Common myeloid progenitor, CD34-positive (primary cell): ENCODE measurements at regions not wholly inside any gene's neighbourhood (a gene's known extent, or its start where the extent isn't known, plus 50 kb on each side); places are given as distances from the start of the nearest gene placed in this dataset.
"Not testable (repeated sequence)": the region's sequence is repeated elsewhere in the genome, so short reads cannot be mapped to it uniquely, and the experiment has no call there.

Source experiments
- CTCF ChIA-PET: fragments of 350-600 bp; sonication (Branson Sonifier 250); formaldehyde crosslinking; loops from one replicate; lab custom pipeline; 2021; ENCODE audit warnings: antibody characterized with exemption; lab: Charles Lee
- POLR2A ChIA-PET: fragments of 350-600 bp; sonication (Branson Sonifier 250); formaldehyde crosslinking; loops from one replicate; lab custom pipeline; 2021; ENCODE audit warnings: antibody characterized with exemption; lab: Charles Lee
- DNase-seq, 3 donors: peaks; one replicate each; pipeline versions ENCODE4 v3.0.0 to v3.0.0-alpha.2; 2013
- H3K27ac ChIP-seq, 2 experiments: 1 replicate in 1 of 2; 2 replicates in 1 of 2; pipeline ENCODE4 v1.7.0; 2013; ENCODE audit warnings: inconsistent platforms in 2 of 2, low read length in 2 of 2, mild to moderate bottlenecking in 2 of 2, low read depth in 1 of 2, moderate library complexity in 1 of 2; ENCODE audit not compliant: severe bottlenecking in 2 of 2, insufficient read depth in 1 of 2, poor library complexity in 1 of 2
- H3K27me3 ChIP-seq, 5 experiments: replicated peaks in 2 of 5; 1 replicate in 3 of 5; 2 replicates in 2 of 5; pipeline versions ENCODE4 v1.6.1 to v1.7.0; 2013; ENCODE audit warnings: low read length in 4 of 5, mild to moderate bottlenecking in 2 of 5, moderate library complexity in 2 of 5, inconsistent platforms in 1 of 5; ENCODE audit not compliant: insufficient read depth in 5 of 5, control insufficient read depth in 4 of 5
- H3K36me3 ChIP-seq, 4 experiments: 1 replicate in 2 of 4; 2 replicates in 2 of 4; pipeline versions ENCODE4 v1.6.1 to v1.7.0; 2013; ENCODE audit warnings: low read length in 3 of 4, control low read depth in 1 of 4, mild to moderate bottlenecking in 1 of 4; ENCODE audit not compliant: control insufficient read depth in 4 of 4, insufficient read depth in 4 of 4
- H3K4me1 ChIP-seq, 4 experiments: 1 replicate in 3 of 4; 2 replicates in 1 of 4; pipeline versions ENCODE4 v1.6.1 to v1.7.1; 2013; ENCODE audit warnings: low read length in 3 of 4, mild to moderate bottlenecking in 3 of 4, control low read depth in 1 of 4, inconsistent platforms in 1 of 4, moderate library complexity in 1 of 4; ENCODE audit not compliant: control insufficient read depth in 4 of 4, insufficient read depth in 4 of 4; ENCODE audit errors: control extremely low read depth in 1 of 4
- H3K4me3 ChIP-seq, 7 experiments: 1 replicate in 4 of 7; 2 replicates in 3 of 7; pipeline versions ENCODE4 v1.5.1 to v1.7.0; 2013; ENCODE audit warnings: mild to moderate bottlenecking in 7 of 7, low read length in 6 of 7, moderate library complexity in 6 of 7, inconsistent platforms in 2 of 7, low read depth in 2 of 7, control low read depth in 1 of 7; ENCODE audit not compliant: insufficient read depth in 4 of 7, control insufficient read depth in 1 of 7; ENCODE audit errors: extremely low read depth in 1 of 7
- H3K9me3 ChIP-seq, 5 experiments: 1 replicate in 4 of 5; 2 replicates in 1 of 5; pipeline versions ENCODE4 v1.6.1 to v1.7.1; 2013; ENCODE audit warnings: low read length in 4 of 5, mild to moderate bottlenecking in 2 of 5, inconsistent platforms in 1 of 5, low read depth in 1 of 5, moderate library complexity in 1 of 5; ENCODE audit not compliant: control insufficient read depth in 4 of 5, insufficient read depth in 2 of 5; ENCODE audit errors: control extremely low read depth in 1 of 5
- WGBS: methylation state at CpG from one replicate; pipeline ENCODE4 v1.1.5; 2013; ENCODE audit not compliant: insufficient coverage; 5-methylcytosine and 5-hydroxymethylcytosine counted together

DNA sequence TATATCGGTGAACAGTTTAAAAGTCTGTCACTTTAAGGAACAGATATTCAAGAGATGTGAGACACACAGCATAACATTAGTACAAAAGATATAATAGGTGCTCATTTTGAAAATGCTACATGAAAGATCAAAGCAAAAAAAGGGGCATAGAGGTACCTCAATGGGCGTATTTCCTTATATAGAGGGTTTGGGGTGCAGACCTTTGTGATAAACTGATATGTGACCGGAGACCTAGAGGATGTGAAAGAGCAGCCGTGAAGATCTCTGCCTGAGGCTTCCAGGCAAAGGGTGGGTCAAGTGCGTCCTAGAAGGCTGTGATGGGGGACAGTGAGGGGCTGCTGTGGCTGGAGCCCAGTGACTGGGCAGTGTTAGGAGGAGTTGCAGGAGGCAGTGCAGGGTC lies 551.4 kb downstream of the ETS1 start:
- 100% methylated on average over 4 of the region's 5 CpGs for WGBS
- Histone ChIP-seq H3K4me3 (no peak overlapping the region), H3K4me1 (peaks cover 25 to 34% (median 33%) of the 10 kb centered on the region in 4 experiments), H3K27me3 (no peaks in the 10 kb centered on the region), H3K27ac (no peak overlapping the region), H3K9me3 (no peaks in the 10 kb centered on the region), H3K36me3 (no peaks in the 10 kb centered on the region)
- ChIA-PET CTCF (no interaction called here), POLR2A (no interaction called here)
- DNase-seq: no peak

DNA sequence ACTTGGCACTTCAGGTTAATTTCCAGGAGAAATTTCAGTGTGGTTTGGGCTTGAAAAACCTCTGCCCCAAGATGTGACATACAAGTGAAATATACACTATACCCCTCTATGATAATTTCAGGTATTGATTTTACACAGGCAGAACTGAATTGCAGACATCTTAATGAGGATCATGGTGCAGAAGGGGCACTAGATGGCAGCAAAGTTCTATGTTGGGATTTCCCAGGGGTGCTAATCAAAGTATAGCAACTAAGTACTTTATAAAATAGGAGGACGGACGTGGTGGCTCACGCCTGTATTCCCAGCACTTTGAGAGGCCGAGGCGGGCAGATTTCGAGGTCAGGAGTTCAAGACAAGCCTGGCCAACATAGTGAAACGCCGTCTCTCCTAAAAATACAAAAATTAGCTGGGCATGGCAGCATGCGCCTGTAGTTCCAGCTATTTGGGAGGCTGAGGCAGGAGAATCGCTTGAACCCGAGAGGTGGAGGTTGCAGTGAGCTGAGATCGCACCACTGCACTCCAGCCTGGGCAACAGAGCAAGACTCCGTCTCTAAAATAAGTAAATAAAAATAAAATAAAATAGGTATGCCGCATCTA lies 555.7 kb downstream of the ETS1 start:
- POLR2A ChIA-PET, H3K27ac ChIP-seq, H3K9me3 ChIP-seq, H3K36me3 ChIP-seq, H3K4me3 ChIP-seq, H3K27me3 ChIP-seq, H3K4me1 ChIP-seq: not testable (repeated sequence)
- CTCF ChIA-PET: interaction anchor here (0.6 to 2.5 kb wide), 11 partner anchors 21 to 800 kb away, joined by 3 to 27 read pairs (median 3); no protein-coding TSS in a partner anchor
- 38% methylated on average over 9 of the region's 14 CpGs for WGBS
- peak; percentile 80 to 88 (median 82) for DNase-seq

DNA sequence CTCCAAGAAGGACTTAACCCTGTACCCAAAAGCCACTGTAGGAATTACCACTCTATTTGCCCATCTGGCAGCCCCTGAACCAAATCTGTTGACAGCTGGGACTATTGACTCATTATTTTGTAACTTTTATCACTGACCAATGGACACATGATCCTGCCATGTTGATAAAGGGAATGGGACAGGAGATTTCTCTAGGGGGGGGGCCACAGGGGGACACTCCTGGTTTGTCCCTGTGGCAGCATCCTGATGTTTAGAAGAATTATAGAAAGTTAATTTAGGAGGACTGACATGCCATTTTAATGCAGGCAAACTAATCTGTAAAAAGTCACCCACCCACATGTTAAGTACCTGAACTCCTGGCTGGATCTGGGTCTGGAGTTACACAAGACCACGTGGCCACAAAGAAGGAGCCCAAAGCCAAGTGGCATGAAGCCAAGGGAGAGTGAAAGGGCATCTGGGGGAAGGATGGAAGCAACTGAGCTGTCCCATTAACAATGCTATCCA lies 558.1 kb downstream of the ETS1 start:
- no peaks in the 10 kb centered on the region for H3K4me1 ChIP-seq
- H3K36me3 ChIP-seq: no peaks in the 10 kb centered on the region
- 38% methylated on average over 1 of the region's 1 CpG for WGBS
- peaks cover 0 to 2% (median 0%) of the 10 kb centered on the region in 5 experiments for H3K27me3 ChIP-seq
- ChIA-PET CTCF (interaction anchor here (0.8 to 4.3 kb wide), 9 partner anchors 9 to 930 kb away, joined by 3 to 31 read pairs (median 5); no protein-coding TSS in a partner anchor), POLR2A (interaction anchor here (0.6 kb wide), 1 partner anchor 985 kb away, joined by 3 read pairs; no protein-coding TSS in a partner anchor)
- no peaks in the 10 kb centered on the region for H3K9me3 ChIP-seq
- DNase-seq: no peak
- no peak overlapping the region for H3K27ac ChIP-seq
- no peak overlapping the region for H3K4me3 ChIP-seq

DNA sequence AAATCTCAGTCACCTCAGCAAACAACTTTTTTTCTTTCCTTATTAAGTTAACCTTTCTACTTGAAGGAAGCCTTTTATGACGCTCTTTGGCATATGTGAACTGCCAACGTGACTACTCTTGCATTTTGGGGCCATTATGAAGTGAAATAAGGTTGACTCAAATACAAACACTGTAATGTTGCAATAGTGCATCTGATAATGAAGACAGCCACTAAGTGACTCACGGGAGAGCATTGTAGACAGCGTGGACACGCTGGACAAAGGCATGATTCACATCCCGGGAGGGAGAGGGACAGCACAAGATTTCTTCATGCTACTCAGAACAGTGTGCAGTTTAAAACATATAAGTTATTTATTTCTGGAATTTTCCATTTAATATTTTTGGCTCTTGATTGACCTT lies 560.8 kb downstream of the ETS1 start:
- H3K36me3 ChIP-seq: no peaks in the 10 kb centered on the region
- POLR2A ChIA-PET: no interaction called here
- no peaks in the 10 kb centered on the region for H3K4me1 ChIP-seq
- no peak for DNase-seq
- H3K27me3 ChIP-seq: peaks cover 0 to 2% (median 0%) of the 10 kb centered on the region in 5 experiments
- no peak overlapping the region for H3K27ac ChIP-seq
- H3K4me3 ChIP-seq: no peak overlapping the region
- 97% methylated on average over 3 of the region's 6 CpGs for WGBS
- no peaks in the 10 kb centered on the region for H3K9me3 ChIP-seq
- CTCF ChIA-PET: interaction anchor here (4.3 kb wide), 1 partner anchor 132 kb away, joined by 31 read pairs; no protein-coding TSS in a partner anchor

DNA sequence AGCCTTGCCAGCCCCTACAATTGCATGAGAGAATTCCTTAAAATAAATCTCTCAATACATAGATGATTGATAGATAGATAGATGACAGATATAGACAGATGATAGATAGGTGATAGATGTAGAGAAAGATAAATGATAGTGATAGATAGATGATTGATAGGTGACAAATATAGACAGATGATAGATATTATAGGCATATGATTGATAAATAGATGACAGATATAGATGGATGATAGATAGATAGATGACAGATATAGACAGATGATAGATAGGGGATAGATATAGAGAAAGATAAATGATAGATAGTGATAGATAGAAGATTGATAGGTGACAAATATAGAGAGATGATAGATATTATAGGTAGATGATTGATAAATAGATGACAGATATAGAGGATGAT lies 564.6 kb downstream of the ETS1 start:
- no peaks in the 10 kb centered on the region for H3K9me3 ChIP-seq
- no peaks in the 10 kb centered on the region for H3K4me1 ChIP-seq
- ChIA-PET CTCF (interaction anchor here (1.1 to 4.1 kb wide), 2 partner anchors 60 to 552 kb away, joined by 3 to 18 read pairs; no protein-coding TSS in a partner anchor), POLR2A (no interaction called here)
- H3K4me3 ChIP-seq: no peak overlapping the region
- H3K27ac ChIP-seq: no peak overlapping the region
- no peaks in the 10 kb centered on the region for H3K36me3 ChIP-seq
- peaks cover 0 to 3% (median 0%) of the 10 kb centered on the region in 5 experiments for H3K27me3 ChIP-seq
- no peak for DNase-seq

DNA sequence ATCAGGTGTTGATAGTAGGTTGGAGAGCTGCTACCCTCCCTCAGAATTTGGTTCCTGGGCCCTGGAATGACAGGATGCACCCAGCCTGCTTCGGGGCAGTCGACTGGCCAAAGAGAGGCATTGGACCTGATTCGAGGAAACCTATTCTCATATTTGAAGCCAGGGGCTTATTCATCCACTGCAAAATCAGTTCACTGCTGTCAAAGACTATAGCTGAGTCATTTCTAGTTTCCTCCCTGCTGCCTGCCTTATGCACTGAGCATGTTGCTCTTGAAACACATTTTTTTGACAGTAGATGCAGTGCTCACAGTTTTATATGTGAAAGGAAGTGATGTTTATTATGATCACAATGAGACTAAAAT lies 565.4 kb downstream of the ETS1 start:
- Histone ChIP-seq H3K27ac (no peak overlapping the region), H3K4me3 (no peak overlapping the region), H3K36me3 (no peaks in the 10 kb centered on the region), H3K4me1 (no peaks in the 10 kb centered on the region), H3K9me3 (no peaks in the 10 kb centered on the region), H3K27me3 (peaks cover 0 to 3% (median 0%) of the 10 kb centered on the region in 5 experiments)
- peak in 1 of 3 donors; percentile 40 for DNase-seq
- 81% methylated on average over 3 of the region's 3 CpGs for WGBS
- CTCF ChIA-PET: interaction anchor here (0.7 to 4.1 kb wide), 2 partner anchors 16 to 552 kb away, joined by 3 to 18 read pairs; no protein-coding TSS in a partner anchor
- POLR2A ChIA-PET: no interaction called here

DNA sequence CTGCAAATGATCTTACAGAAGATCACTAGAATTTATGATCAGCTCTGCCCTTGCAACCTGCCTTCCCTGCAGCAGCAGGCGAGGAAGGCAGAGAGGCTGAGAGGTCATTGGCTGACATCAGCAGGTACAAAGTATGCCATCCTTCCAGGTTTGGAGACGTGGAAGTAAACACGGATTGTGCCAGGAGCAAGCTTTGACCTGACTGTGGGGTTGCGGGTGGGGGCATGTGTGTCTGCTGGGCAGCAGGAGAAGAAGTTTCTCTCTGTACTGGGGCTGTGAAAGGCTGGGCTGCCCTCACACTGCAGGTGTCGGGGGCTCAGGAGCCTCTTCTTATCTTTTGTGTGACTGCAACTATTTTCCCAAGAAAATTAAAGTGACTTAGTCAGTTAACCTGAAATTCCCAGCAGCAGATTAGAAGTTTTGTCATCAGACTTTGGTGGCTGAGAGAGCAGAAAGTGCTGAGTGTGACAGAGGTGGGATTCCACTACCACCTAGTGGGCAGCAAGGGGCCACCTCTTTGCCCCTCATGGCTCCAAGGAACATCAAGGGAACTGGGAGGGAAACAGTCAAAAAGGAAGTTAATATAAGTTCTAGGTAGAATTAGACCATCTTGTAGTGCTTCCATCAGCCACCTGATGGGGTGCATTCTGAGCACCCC lies 565.9 kb downstream of the ETS1 start:
- Histone ChIP-seq H3K36me3 (no peaks in the 10 kb centered on the region), H3K9me3 (no peaks in the 10 kb centered on the region), H3K27ac (no peak overlapping the region), H3K4me3 (no peak overlapping the region), H3K4me1 (no peaks in the 10 kb centered on the region), H3K27me3 (peaks cover 0 to 3% (median 0%) of the 10 kb centered on the region in 5 experiments)
- WGBS: 85% methylated on average over 5 of the region's 5 CpGs
- ChIA-PET CTCF (interaction anchor here (0.7 to 4.1 kb wide), 4 partner anchors 8 to 551 kb away, joined by 3 to 18 read pairs (median 4); no protein-coding TSS in a partner anchor), POLR2A (no interaction called here)
- DNase-seq: peak; percentile 24 to 32 (median 30)
